Endothelial cell of umbilical vein (primary cell): ENCODE measurements at regions not wholly inside any gene's neighbourhood (a gene's known extent, or its start where the extent isn't known, plus 50 kb on each side); places are given as distances from the start of the nearest gene placed in this dataset.

Experiments
- BruUV-seq: library from RNA; stranded (reverse); fragments of 400-500 nt; replicated peaks from 2 replicates; lab custom pipeline; 2021; lab: Mats Ljungman, UMichigan
- CTCF ChIA-PET: fragments of 300-600, 350-600 bp; sonication (Branson Sonifier 250); formaldehyde crosslinking; loops from one replicate; lab custom pipeline; 2021; ENCODE audit warnings: antibody characterized with exemption, inconsistent platforms; lab: Charles Lee
- POLR2A ChIA-PET: fragments of 300-600, 350-600 bp; sonication (Branson Sonifier 250); formaldehyde crosslinking; loops from one replicate; lab custom pipeline; 2021; ENCODE audit warnings: antibody characterized with exemption, inconsistent platforms; lab: Charles Lee
- DNase-seq: peaks from one replicate; pipeline ENCODE4 v3.0.0-alpha.2; 2011; ENCODE audit warnings: low read depth, low spot score
- FAIRE-seq: peaks from 2 replicates; lab custom pipeline; 2011; peaks lifted over from hg19 to GRCh38; lab: Jason Lieb, UNC
- H2AFZ ChIP-seq: 2 replicates; pipeline ENCODE4 v1.6.0; 2012; ENCODE audit warnings: low read depth, low read length, control low read depth, inconsistent platforms
- H3K27ac ChIP-seq: 2 replicates; pipeline ENCODE4 v1.5.1; 2011; ENCODE audit warnings: low read depth, mild to moderate bottlenecking, control low read depth, low read length, moderate library complexity; ENCODE audit not compliant: insufficient read depth
- H3K27me3 ChIP-seq, 2 experiments: 2 replicates each; pipeline versions ENCODE4 v1.6.0 to v1.6.1; 2011; ENCODE audit warnings: low read length in 2 of 2, mixed read lengths in 1 of 2; ENCODE audit not compliant: control insufficient read depth in 2 of 2, insufficient read depth in 2 of 2
- H3K36me3 ChIP-seq, 2 experiments: 2 replicates in 1 of 2; 3 replicates in 1 of 2; pipeline ENCODE4 v1.5.1; 2011; ENCODE audit warnings: low read length in 2 of 2, mild to moderate bottlenecking in 1 of 2, moderate library complexity in 1 of 2; ENCODE audit not compliant: control insufficient read depth in 2 of 2, insufficient read depth in 2 of 2; ENCODE audit errors: extremely low read depth in 1 of 2
- H3K4me1 ChIP-seq: 3 replicates; pipeline ENCODE4 v1.5.1; 2011; ENCODE audit warnings: mild to moderate bottlenecking, low read length; ENCODE audit not compliant: control insufficient read depth, insufficient read depth; ENCODE audit errors: extremely low read depth
- H3K4me2 ChIP-seq: 2 replicates; pipeline ENCODE4 v1.6.1; 2011; ENCODE audit warnings: low read length, control low read depth, mixed read lengths; ENCODE audit not compliant: insufficient read depth
- H3K4me3 ChIP-seq, 3 experiments: fragments of 200-600 bp in 1 of 3; sonication (generic), shearing (Covaris generic) in 1 of 3; replicated peaks in 1 of 3; 2 replicates each; pipeline ENCODE4 v1.5.1; 2011 to 2016; ENCODE audit warnings: control low read depth in 3 of 3, low read length in 3 of 3, mild to moderate bottlenecking in 2 of 3, inconsistent platforms in 1 of 3, low read depth in 1 of 3, moderate library complexity in 1 of 3; ENCODE audit not compliant: insufficient read depth in 1 of 3
- H3K79me2 ChIP-seq: 2 replicates; pipeline ENCODE4 v1.6.0; 2012; ENCODE audit warnings: low read length, inconsistent platforms; ENCODE audit not compliant: control insufficient read depth, insufficient read depth
- H3K9ac ChIP-seq: replicated peaks from 2 replicates; pipeline ENCODE3; 2011; ENCODE audit warnings: low read length, control low read depth; ENCODE audit not compliant: insufficient read depth; ENCODE audit errors: extremely low read depth
- H3K9me1 ChIP-seq: replicated peaks from 3 replicates; pipeline ENCODE4 v1.6.0; 2011; ENCODE audit warnings: mild to moderate bottlenecking, low read length; ENCODE audit not compliant: control insufficient read depth, insufficient read depth; ENCODE audit errors: extremely low read depth
- H3K9me3 ChIP-seq: replicated peaks from 2 replicates; pipeline ENCODE4 v1.5.1; 2012; ENCODE audit warnings: low read length, inconsistent platforms; ENCODE audit not compliant: control insufficient read depth, insufficient read depth
- H4K20me1 ChIP-seq: replicated peaks from 2 replicates; pipeline ENCODE3; 2011; ENCODE audit warnings: mild to moderate bottlenecking, low read length; ENCODE audit not compliant: control insufficient read depth, insufficient read depth; ENCODE audit errors: extremely low read depth
- EZH2 ChIP-seq: IDR thresholded peaks from 2 replicates; pipeline ENCODE4 v1.6.1; 2012; ENCODE audit warnings: borderline replicate concordance, low read depth, mild to moderate bottlenecking, moderate library complexity, low read length, inconsistent platforms; ENCODE audit not compliant: severe bottlenecking
- FOS ChIP-seq: IDR thresholded peaks from 2 replicates; pipeline ENCODE4 v1.6.1; 2011; ENCODE audit warnings: mild to moderate bottlenecking, low read length, moderate library complexity, borderline replicate concordance; ENCODE audit not compliant: insufficient read depth
- GATA2 ChIP-seq: IDR thresholded peaks from 2 replicates; pipeline ENCODE4 v1.7.0; 2011; ENCODE audit warnings: low read depth, mild to moderate bottlenecking, moderate library complexity, mixed read lengths, low read length; ENCODE audit not compliant: insufficient read length, insufficient read depth
- JUN ChIP-seq: IDR thresholded peaks from 2 replicates; pipeline ENCODE4 v1.6.1; 2011; ENCODE audit warnings: borderline replicate concordance, low read depth; ENCODE audit not compliant: insufficient read length, insufficient read depth
- MYC ChIP-seq: IDR thresholded peaks from one replicate; pipeline ENCODE4 v1.6.1; 2011; ENCODE audit warnings: mild to moderate bottlenecking, low read depth, low read length
- POLR2A ChIP-seq: IDR thresholded peaks from 2 replicates; pipeline ENCODE4 v1.6.1; 2012; ENCODE audit warnings: low read depth, mild to moderate bottlenecking, control low read depth, low read length
- POLR2AphosphoS5 ChIP-seq: IDR thresholded peaks from 2 replicates; pipeline ENCODE4 v1.6.1; 2012; ENCODE audit warnings: low read depth, mild to moderate bottlenecking, control low read depth, low read length, moderate library complexity; ENCODE audit not compliant: insufficient read depth
- dilution Hi-C: fragments of 300-500 bp; cut with MboI; formaldehyde crosslinking; loops from one replicate; pipeline ENCODE4 v1.15.0; 2019; ENCODE audit warnings: low sequenced_read_pairs; ENCODE audit not compliant: extremely low pct_ligation_motif_present
- intact Hi-C: fragments of 100-400 bp; cut with micrococcal nuclease; formaldehyde crosslinking; loops from one replicate; pipeline ENCODE4 v1.10.0; 2022
- TF ChIP-seq, protein P1 (sequence below), 2 donors: IDR thresholded peaks; 1 replicate in 1 of 2; 2 replicates in 1 of 2; pipeline ENCODE4 v1.5.1; 2011; ENCODE audit warnings: low read length in 2 of 2, mild to moderate bottlenecking in 2 of 2, moderate library complexity in 2 of 2, control low read depth in 1 of 2, inconsistent platforms in 1 of 2, low read depth in 1 of 2; ENCODE audit not compliant: insufficient read depth in 1 of 2; ENCODE audit errors: extremely low read depth in 1 of 2
- TF ChIP-seq, protein P2 (sequence below): IDR thresholded peaks from 2 replicates; pipeline ENCODE4 v1.6.1; 2011; ENCODE audit not compliant: insufficient read depth, insufficient read length

DNA sequence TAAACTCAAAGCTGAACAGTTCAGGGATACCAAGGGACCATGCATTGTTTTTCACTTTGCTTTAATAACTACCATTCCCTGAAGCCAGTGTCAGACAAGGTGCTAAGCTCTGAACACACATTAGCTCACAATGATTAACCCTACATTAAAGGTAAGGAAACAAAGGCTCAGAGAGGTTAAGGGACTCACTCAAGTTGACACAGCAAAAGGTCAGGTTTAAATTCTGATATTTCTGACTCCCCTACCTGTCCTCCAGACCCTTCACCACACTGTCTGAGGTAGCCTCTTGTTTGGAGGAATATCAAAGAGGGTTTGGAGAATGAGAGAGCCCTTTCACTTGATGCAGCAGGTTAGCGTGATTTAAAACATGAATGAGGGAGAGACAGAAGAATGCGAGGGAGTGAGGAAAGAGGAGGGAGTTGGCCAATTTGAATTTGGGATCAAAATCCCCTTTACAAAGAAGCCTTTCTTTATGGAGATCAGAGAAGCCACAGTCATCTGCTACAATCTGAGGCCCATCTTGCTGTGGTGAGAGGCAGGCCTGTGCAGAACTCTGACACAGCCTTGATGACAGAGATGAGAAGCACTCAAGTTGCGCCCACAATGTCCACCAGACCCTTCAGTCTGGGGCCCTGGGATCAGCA lies 103.5 kb downstream of the FHDC1 start:
- Histone ChIP-seq H3K27me3 (peaks cover 2% of the 10 kb centered on the region in 2 experiments), H3K9ac (no peak overlapping the region), H2AFZ (no peak overlapping the region), H3K4me1 (no peaks in the 10 kb centered on the region), H3K4me2 (no peak overlapping the region), H3K27ac (no peak overlapping the region), H3K79me2 (no peaks in the 10 kb centered on the region), H3K4me3 (no peak overlapping the region), H3K9me3 (no peaks in the 10 kb centered on the region), H3K9me1 (no peaks in the 10 kb centered on the region), H4K20me1 (no peaks in the 10 kb centered on the region), H3K36me3 (no peaks in the 10 kb centered on the region)
- TF ChIP-seq, protein P1, sequence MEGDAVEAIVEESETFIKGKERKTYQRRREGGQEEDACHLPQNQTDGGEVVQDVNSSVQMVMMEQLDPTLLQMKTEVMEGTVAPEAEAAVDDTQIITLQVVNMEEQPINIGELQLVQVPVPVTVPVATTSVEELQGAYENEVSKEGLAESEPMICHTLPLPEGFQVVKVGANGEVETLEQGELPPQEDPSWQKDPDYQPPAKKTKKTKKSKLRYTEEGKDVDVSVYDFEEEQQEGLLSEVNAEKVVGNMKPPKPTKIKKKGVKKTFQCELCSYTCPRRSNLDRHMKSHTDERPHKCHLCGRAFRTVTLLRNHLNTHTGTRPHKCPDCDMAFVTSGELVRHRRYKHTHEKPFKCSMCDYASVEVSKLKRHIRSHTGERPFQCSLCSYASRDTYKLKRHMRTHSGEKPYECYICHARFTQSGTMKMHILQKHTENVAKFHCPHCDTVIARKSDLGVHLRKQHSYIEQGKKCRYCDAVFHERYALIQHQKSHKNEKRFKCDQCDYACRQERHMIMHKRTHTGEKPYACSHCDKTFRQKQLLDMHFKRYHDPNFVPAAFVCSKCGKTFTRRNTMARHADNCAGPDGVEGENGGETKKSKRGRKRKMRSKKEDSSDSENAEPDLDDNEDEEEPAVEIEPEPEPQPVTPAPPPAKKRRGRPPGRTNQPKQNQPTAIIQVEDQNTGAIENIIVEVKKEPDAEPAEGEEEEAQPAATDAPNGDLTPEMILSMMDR (IDR thresholded peaks at IDR 0.05; ENCODE audit: extremely low read depth in 1 of 2, insufficient read depth in 1 of 2, low read depth in 1 of 2, low read length in 2 of 2) = no peak
- TF ChIP-seq GATA2 = no peak
- TF ChIP-seq, protein P2, sequence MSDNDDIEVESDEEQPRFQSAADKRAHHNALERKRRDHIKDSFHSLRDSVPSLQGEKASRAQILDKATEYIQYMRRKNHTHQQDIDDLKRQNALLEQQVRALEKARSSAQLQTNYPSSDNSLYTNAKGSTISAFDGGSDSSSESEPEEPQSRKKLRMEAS = no peak
- TF ChIP-seq EZH2 = no peak
- TF ChIP-seq MYC = no peak
- TF ChIP-seq POLR2AphosphoS5 = no peak
- no peak for TF ChIP-seq POLR2A
- TF ChIP-seq JUN = no peak
- TF ChIP-seq FOS = no peak
- intact Hi-C loops (no loop called here), dilution Hi-C loops (no loop called here)
- ChIA-PET POLR2A (no interaction called here), CTCF (no interaction called here)
- DNase-seq (no peak), FAIRE-seq (no peak)
- no TSS peak for BruUV-seq
